ENCODE measurements at regions not wholly inside any gene's neighbourhood (a gene's known extent, or its start where the extent isn't known, plus 50 kb on each side); places are given as distances from the start of the nearest gene placed in this dataset.

- no peak for TF ChIP-seq CTCF (conservative IDR thresholded peaks at IDR 0.05; ENCODE audit: low read depth, low read length)
- TF ChIP-seq RFX5 (IDR thresholded peaks at IDR 0.05; ENCODE audit: low read depth, low read length) = no peak
- TF ChIP-seq POLR2A (IDR thresholded peaks at IDR 0.05; ENCODE audit: low read depth, low read length) = no peak
- TF ChIP-seq RAD21 (IDR thresholded peaks at IDR 0.05; ENCODE audit: low read length) = no peak
- no peak for TF ChIP-seq RCOR1 (IDR thresholded peaks at IDR 0.05; ENCODE audit: insufficient replicate concordance, low read length)
- TF ChIP-seq MAFK (IDR thresholded peaks at IDR 0.05; ENCODE audit: low read depth, low read length) = no peak
- TF ChIP-seq MAZ (IDR thresholded peaks at IDR 0.05; ENCODE audit: borderline replicate concordance, low read depth, low read length) = no peak
- no peak for TF ChIP-seq ELK1 (IDR thresholded peaks at IDR 0.05; ENCODE audit: borderline replicate concordance, low read depth, low read length)
- TF ChIP-seq NFE2L2 (IDR thresholded peaks at IDR 0.05; ENCODE audit: low read depth, low read length) = no peak
- TF ChIP-seq USF2 (IDR thresholded peaks at IDR 0.05; ENCODE audit: low read depth, low read length) = no peak
- TF ChIP-seq CHD1 (IDR thresholded peaks at IDR 0.05; ENCODE audit: low read depth, low read length) = no peak
- no peak for TF ChIP-seq BHLHE40 (IDR thresholded peaks at IDR 0.05; ENCODE audit: low read depth, low read length)
Observed at GRCh38 chr10:45058992-45059561, 58.4 kb downstream of the ZNF22 start.
